ENCODE measurements at regions not wholly inside any gene's neighbourhood (a gene's known extent, or its start where the extent isn't known, plus 50 kb on each side); places are given as distances from the start of the nearest gene placed in this dataset.
"Not testable (repeated sequence)": the region's sequence is repeated elsewhere in the genome, so short reads cannot be mapped to it uniquely, and the experiment has no call there.

- no peak for DNase-seq (ENCODE audit: low read depth)
Measured at GRCh38 chr12:28974166-28974565, 174.9 kb upstream of the FAR2 start.

- DNase-seq (ENCODE audit: low read depth), result no peak
Measured at GRCh38 chr12:28974883-28975282, 174.2 kb upstream of the FAR2 start.

DNA sequence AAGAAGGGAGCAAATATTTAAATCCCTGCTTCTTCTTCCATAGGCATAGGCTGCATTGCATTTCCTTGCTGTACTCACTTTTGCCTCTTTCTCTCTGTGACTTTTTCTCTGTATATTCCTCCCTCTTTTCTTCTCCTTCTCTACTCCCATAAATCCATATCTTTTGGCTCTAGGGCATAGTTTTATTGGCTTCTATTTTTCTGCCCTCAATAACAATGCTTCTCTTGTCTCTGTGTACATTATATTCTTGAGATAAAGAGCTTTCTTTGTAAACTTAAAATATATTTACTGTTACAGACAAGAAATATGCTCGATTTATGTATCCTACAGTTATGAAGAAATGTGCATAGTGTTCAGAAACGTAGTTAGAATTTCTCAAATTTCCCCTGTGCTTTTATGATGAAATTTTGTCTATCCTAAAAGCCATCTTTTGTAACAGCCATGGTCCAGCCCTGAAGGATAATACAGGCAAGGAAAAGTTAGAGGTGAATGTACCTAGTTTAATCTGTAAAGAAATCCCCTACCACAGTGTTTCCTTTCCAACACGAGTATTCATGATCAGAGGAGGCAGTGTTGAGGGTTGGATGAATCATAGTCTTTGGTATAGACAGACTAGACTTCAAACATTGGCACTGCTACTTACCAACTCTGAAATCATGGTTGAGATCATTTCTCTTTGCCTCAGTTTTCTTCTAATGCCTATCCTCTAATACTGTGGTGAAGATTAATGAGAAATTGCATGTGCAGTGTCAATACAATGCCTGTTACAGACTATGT, 173.3 kb upstream of the FAR2 start:
- DNase-seq (ENCODE audit: low read depth), result no peak

DNA sequence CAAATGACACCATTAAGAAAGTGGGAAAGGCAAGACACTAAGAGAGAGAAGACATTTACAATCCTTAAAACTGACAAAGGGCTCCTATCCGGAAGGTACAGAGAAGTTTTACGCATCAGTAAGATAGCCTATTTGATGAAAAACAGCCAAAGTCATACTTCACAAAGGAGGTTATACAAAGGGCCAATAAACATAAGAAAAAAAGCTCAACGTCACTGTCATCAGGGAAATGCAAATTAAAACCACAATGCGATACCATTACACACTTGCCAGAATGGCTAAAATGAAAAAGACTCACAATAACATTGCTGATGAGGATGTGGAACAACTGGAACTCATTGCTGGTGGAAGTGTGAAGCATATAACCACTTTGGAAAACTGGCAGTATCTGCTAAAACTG, 168.6 kb upstream of the FAR2 start:
- DNase-seq (ENCODE audit: low read depth), result no peak

- no peak for DNase-seq (ENCODE audit: low read depth)
Measured at GRCh38 chr12:28987538-28988324, 161.3 kb upstream of the FAR2 start.

DNA sequence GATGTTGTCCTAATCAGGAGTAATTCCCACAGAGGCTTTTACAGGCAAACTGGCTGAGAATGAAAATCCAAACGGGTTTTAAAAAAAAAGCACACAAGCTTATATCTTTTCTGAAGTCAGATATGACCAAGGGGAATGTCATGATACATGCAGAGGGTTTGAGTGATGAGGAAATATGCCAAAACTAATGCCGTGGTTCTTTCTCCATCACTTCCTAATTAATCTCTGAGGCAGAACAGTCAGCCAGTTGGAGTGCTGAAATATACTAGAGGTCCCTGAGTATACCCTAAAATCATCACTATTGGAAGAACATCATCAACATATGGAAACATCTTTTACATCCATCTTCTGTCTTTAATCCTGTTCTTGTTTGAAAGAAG, 160.8 kb upstream of the FAR2 start:
- DNase-seq (ENCODE audit: low read depth), result no peak

GRCh38 chr12:28991626-28992025, 157.5 kb upstream of the FAR2 start:
- DNase-seq (ENCODE audit: low read depth), result no peak

DNA sequence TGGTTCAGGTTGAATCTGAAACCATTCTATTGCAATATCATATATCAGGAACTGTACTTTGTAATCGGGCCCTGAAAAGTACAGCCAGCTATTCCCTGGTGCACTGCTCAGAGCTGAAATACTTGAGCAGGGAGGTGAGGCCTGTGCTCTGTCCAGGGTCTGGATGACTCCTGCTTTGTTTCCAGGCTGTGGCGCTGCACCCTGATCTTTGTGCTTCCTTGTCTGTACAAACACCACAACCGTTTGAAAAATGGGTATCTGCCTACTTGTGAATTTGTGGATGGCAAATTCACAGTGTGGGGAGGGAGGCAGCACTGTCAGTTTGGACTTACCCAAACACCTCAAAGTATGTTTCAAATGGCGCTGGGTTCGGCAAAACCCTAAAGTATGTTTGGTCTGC, 155.4 kb upstream of the FAR2 start:
- no peak for DNase-seq (ENCODE audit: low read depth)

GRCh38 chr12:28994179-28994715, 154.8 kb upstream of the FAR2 start:
- no peak for DNase-seq (ENCODE audit: low read depth)

DNA sequence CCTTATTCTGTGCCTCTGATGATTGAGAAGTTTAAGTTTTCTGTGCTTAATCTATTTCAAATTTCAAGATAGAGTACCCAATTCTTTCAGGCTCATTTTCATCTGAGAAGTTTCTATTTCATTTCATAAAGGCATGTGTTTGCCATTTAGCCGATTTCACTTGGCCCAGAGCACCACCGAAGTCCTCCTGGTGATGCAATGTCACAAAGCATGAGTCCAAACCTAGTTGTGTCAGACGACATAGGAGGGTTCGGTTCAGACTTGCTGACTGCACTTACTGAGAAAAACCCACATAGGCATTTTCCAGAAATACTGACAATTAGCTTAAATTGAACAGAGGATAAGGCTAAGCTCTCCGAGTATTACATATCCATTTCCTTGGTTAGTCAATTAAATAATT, 152.4 kb upstream of the FAR2 start:
- no peak for DNase-seq (ENCODE audit: low read depth)

DNA sequence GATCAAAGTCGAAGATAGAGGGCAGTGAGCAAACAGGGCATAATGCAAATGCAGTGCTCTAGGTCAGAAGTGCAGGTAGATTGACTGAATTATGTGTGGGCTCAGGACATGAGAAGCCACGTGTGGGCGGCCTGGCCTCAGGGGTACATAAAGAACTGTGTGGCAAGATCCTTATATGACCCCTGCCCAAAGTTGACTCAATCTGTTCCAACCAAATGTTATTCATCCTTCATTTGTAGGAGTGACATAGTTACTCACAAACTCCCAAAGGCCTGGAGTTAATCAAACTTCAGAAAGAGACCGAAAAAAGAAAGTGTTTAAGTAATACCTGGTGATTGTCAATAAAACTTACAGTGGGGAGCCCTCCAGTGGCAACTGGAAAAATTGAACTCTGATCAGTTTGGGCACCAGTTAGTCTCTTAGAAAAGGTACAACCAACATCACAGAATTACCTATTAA, 150.4 kb upstream of the FAR2 start:
- peak; percentile 2 for DNase-seq (ENCODE audit: low read depth)

GRCh38 chr12:29004066-29004935, 144.8 kb upstream of the FAR2 start:
- no peak for DNase-seq (ENCODE audit: low read depth)

- DNase-seq (ENCODE audit: low read depth), result no peak
Measured at GRCh38 chr12:29004936-29005304, 144.2 kb upstream of the FAR2 start.

GRCh38 chr12:29008786-29009185, 140.3 kb upstream of the FAR2 start:
- DNase-seq (ENCODE audit: low read depth), result no peak

DNA sequence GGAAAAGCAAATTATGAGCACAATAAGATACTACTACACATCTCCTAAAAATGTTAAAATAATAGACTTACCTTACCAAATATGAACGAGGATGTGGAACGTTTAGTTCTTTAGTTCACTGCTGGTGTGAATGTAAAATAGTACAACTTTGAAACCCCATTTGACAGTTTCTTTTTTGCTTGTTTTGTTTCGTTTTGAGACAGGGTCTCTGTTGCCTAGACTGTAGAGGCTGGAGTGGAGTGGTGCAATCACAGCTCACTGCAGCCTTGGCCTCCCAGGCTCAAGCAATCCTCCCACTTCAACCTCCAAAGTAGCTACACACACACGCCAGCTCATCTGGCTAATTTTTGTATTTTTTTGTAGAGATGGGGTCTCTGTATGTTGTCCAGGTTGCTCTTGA, 136.4 kb upstream of the FAR2 start:
- DNase-seq (ENCODE audit: low read depth), result no peak

DNA sequence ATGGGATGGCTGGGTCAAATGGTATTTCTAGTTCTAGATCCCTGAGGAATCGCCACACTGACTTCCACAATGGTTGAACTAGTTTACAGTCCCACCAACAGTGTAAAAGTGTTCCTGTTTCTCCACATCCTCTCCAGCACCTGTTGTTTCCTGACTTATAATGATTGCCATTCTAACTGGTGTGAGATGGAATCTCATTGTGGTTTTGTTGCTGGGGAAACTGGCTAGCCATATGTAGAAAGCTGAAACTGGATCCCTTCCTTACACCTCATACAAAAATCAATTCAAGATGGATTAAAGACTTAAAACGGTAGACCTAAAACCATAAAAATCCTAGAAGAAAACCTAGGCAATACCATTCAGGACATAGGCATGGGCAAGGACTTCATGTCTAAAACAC, 131.5 kb upstream of the FAR2 start:
- DNase-seq (ENCODE audit: low read depth), result peak; percentile 13

DNA sequence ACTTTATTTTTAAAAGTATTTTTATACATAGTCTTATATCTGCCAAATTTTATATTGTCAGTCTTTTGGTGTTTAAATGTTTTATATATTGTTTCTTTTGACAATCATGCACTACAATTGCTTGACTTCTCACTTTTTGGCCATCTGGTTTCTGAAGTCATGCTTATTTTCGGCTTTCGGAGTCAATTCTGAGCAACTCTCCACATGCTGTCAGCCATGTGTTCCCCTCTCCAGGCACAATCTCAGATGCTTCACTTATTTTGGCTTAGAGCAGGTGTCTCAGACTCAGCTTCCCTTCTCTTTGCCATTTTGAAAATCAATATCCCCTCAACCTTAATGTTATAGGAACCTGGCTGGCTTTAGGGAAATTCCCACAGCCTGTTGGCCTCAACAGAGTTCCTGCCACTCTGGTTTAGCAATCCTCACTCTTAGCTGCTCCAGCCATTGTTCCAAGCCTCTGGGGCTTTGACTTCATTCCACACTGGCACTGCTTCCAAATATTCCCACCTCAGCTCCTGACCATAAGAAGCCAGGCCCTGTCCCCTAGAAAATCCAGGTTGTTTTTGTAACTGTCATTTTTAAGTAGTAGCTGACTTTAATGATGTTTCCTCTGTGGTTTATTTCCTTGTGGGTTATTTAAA, 125.5 kb upstream of the FAR2 start:
- peak; percentile 62 for DNase-seq (ENCODE audit: low read depth)

DNA sequence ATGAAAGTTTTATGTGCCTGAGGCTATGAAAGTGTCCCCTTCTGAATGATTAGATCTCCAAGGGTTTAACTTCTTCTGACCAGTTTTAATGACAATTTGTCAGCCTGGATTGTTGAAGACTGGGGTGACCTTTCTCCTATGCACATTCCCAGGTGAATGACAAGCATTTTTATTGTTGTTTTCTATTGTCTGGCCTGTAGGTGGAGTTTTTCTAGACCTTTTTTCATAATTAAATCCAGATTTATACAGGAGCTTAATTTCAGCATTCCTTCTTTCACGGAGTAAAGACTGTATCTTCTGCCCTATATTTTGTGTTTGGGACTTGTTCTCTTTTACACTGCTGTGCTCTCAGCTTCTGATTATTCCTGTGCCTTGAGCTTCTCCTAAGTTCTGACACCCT, 125.0 kb upstream of the FAR2 start:
- no peak for DNase-seq (ENCODE audit: low read depth)

- no peak for DNase-seq (ENCODE audit: low read depth)
Measured at GRCh38 chr12:29025937-29026336, 123.1 kb upstream of the FAR2 start.

DNA sequence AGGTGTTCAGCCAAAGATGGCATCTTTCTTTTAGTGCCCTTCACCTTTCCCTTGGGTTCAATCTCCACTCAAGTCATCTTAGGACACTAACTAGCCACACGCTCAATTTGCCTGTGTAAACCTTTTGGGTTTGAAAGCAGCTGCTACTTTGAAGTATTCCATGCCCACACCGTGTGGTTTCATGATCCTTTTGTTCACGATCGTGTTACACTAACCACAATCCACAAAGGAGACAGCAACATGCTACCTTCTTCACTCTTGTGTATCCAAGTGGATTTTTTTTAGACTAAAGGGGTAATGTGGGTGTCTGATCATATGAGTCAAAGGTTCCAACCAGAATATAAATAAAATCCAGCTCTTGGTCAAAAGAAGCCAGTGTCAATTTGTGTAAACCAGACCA, 122.7 kb upstream of the FAR2 start:
- DNase-seq (ENCODE audit: low read depth), result peak; percentile 90

GRCh38 chr12:29029484-29029883, 119.6 kb upstream of the FAR2 start:
- DNase-seq (ENCODE audit: low read depth), result not testable (repeated sequence)
